ENCODE measurements at regions not wholly inside any gene's neighbourhood (a gene's known extent, or its start where the extent isn't known, plus 50 kb on each side); places are given as distances from the start of the nearest gene placed in this dataset.

- TF ChIP-seq E2F5 (CRISPR knock-in tag; IDR thresholded peaks at IDR 0.05), result no peak
Measured at GRCh38 chr12:127822809-127823411, 444.1 kb upstream of the TMEM132C start (continued).

- Mint-ChIP-seq H3K36me3 (peaks cover 81% of the 10 kb centered on the region), H3K27ac (no peak overlapping the region), H3K9me3 (peaks cover 89% of the 10 kb centered on the region), H3K27me3 (ENCODE audit: low read depth) (peaks cover 12% of the 10 kb centered on the region), H3K4me3 (no peak overlapping the region), H3K4me1 (no peaks in the 10 kb centered on the region)
- ATAC-seq (no peak), DNase-seq (ENCODE audit: low spot score) (no peak)
- TF ChIP-seq ELF4 (CRISPR knock-in tag; IDR thresholded peaks at IDR 0.05; ENCODE audit: low read depth) (no peak), CBFB (CRISPR knock-in tag; IDR thresholded peaks at IDR 0.05; ENCODE audit: low read depth) (no peak), ZNF281 (CRISPR knock-in tag; IDR thresholded peaks at IDR 0.05) (no peak), NFYB (CRISPR knock-in tag; conservative IDR thresholded peaks at IDR 0.05; ENCODE audit: low read depth) (no peak), STAT6 (CRISPR knock-in tag; conservative IDR thresholded peaks at IDR 0.05; ENCODE audit: low read depth) (no peak), IRF2 (CRISPR knock-in tag; IDR thresholded peaks at IDR 0.05; ENCODE audit: borderline replicate concordance, low read depth) (no peak), ATF3 (CRISPR knock-in tag; conservative IDR thresholded peaks at IDR 0.05) (no peak), NR3C1 (CRISPR knock-in tag; conservative IDR thresholded peaks at IDR 0.05; ENCODE audit: low read depth) (no peak), SOX15 (CRISPR knock-in tag; IDR thresholded peaks at IDR 0.05) (no peak), MLX (CRISPR knock-in tag; IDR thresholded peaks at IDR 0.05) (no peak), ATF6 (CRISPR knock-in tag; IDR thresholded peaks at IDR 0.05) (no peak), ZNF138 (CRISPR knock-in tag; conservative IDR thresholded peaks at IDR 0.05) (no peak), ATF1 (CRISPR knock-in tag; IDR thresholded peaks at IDR 0.05) (no peak), RORB (CRISPR knock-in tag; IDR thresholded peaks at IDR 0.05) (no peak), ZNF219 (CRISPR knock-in tag; IDR thresholded peaks at IDR 0.05; ENCODE audit: borderline replicate concordance) (no peak), ARID4B (CRISPR knock-in tag; IDR thresholded peaks at IDR 0.05; ENCODE audit: borderline replicate concordance) (no peak), ZBTB21 (CRISPR knock-in tag; IDR thresholded peaks at IDR 0.05; ENCODE audit: borderline replicate concordance) (no peak), ESRRA (CRISPR knock-in tag; IDR thresholded peaks at IDR 0.05; ENCODE audit: borderline replicate concordance) (no peak), ZNF396 (CRISPR knock-in tag; IDR thresholded peaks at IDR 0.05; ENCODE audit: borderline replicate concordance) (no peak)
- ChIA-PET POLR2A (no interaction called here), CTCF (no interaction called here)
Measured at GRCh38 chr12:127823801-127824200, 443.2 kb upstream of the TMEM132C start.
